HepG2 (cell line): ENCODE measurements at regions not wholly inside any gene's neighbourhood (a gene's known extent, or its start where the extent isn't known, plus 50 kb on each side); places are given as distances from the start of the nearest gene placed in this dataset.

ENCODE experiments used
- AGO1 ChIP-seq: fragments of 200-400 bp; formaldehyde crosslinking; IDR thresholded peaks from 2 replicates; pipeline ENCODE4 v1.6.1; 2017; ENCODE audit warnings: mild to moderate bottlenecking, low read depth, low read length, moderate library complexity; ENCODE audit not compliant: poor library complexity, severe bottlenecking
- CBX2 ChIP-seq, 2 experiments: fragments of 200-600 bp in 1 of 2; sonication (generic); formaldehyde crosslinking in 1 of 2; IDR thresholded peaks; 2 replicates each; pipeline versions ENCODE4 v1.7.0 to v1.8.1; 2018 to 2022; ENCODE audit warnings: low read depth in 2 of 2, low read length in 1 of 2, mild to moderate bottlenecking in 1 of 2, missing genetic modification reagents in 1 of 2
- JARID2 ChIP-seq: sonication (generic); formaldehyde crosslinking; IDR thresholded peaks from 2 replicates; pipeline ENCODE4 v1.8.1; 2023; ENCODE audit warnings: missing genetic modification reagents, inconsistent platforms; ENCODE audit not compliant: insufficient replicate concordance
- KDM1A ChIP-seq: IDR thresholded peaks from 2 replicates; pipeline ENCODE4 v1.6.1; 2016; ENCODE audit warnings: missing compliant biosample characterization
- RBM22 ChIP-seq: fragments of 200-400 bp; formaldehyde crosslinking; optimal IDR thresholded peaks from 2 replicates; pipeline ENCODE3; 2017; ENCODE audit warnings: mild to moderate bottlenecking, low read length, moderate library complexity
- SIN3A ChIP-seq: IDR thresholded peaks from 2 replicates; pipeline ENCODE4 v1.6.1; 2011; ENCODE audit warnings: low read depth, mild to moderate bottlenecking, control low read depth, low read length, borderline replicate concordance
- STAT5B ChIP-seq: sonication (generic); formaldehyde crosslinking; IDR thresholded peaks from 2 replicates; pipeline ENCODE4 v1.4.0; 2020; ENCODE audit warnings: missing genetic modification reagents
- TBL1XR1 ChIP-seq: fragments of 150-350 bp; IDR thresholded peaks from 2 replicates; pipeline ENCODE4 v1.6.1; 2014; ENCODE audit warnings: borderline replicate concordance, low read length; ENCODE audit not compliant: partially characterized antibody
- ZBTB20 ChIP-seq: sonication (generic); formaldehyde crosslinking; IDR thresholded peaks from 2 replicates; pipeline ENCODE4 v1.8.1; 2023; ENCODE audit warnings: missing genetic modification reagents, low read depth, mild to moderate bottlenecking, borderline replicate concordance
- ZFP62 ChIP-seq: sonication (generic); formaldehyde crosslinking; IDR thresholded peaks from 2 replicates; pipeline ENCODE4 v1.4.0; 2020; ENCODE audit warnings: missing genetic modification reagents
- ZNF335 ChIP-seq: sonication (generic); formaldehyde crosslinking; IDR thresholded peaks from 2 replicates; pipeline ENCODE4 v1.4.0; 2020; ENCODE audit warnings: missing genetic modification reagents
- ZNF33A ChIP-seq: sonication (generic); formaldehyde crosslinking; IDR thresholded peaks from 2 replicates; pipeline ENCODE4 v1.5.1; 2020; ENCODE audit warnings: missing genetic modification reagents, mild to moderate bottlenecking, moderate library complexity, borderline replicate concordance
- ZNF383 ChIP-seq: sonication (generic); formaldehyde crosslinking; IDR thresholded peaks from 2 replicates; pipeline ENCODE4 v1.4.0; 2020; ENCODE audit warnings: missing genetic modification reagents, mild to moderate bottlenecking, borderline replicate concordance
- ZNF577 ChIP-seq: sonication (generic); formaldehyde crosslinking; IDR thresholded peaks from 2 replicates; pipeline ENCODE4 v1.4.0; 2020; ENCODE audit warnings: mild to moderate bottlenecking, low read depth, missing genetic modification reagents, borderline replicate concordance
- ZNF607 ChIP-seq: sonication (generic); formaldehyde crosslinking; IDR thresholded peaks from 2 replicates; pipeline ENCODE4 v1.5.1; 2020; ENCODE audit warnings: missing genetic modification reagents, mild to moderate bottlenecking, borderline replicate concordance
- ZNF644 ChIP-seq: IDR thresholded peaks from 2 replicates; pipeline ENCODE4 v1.6.1; 2016; ENCODE audit warnings: low read depth
- ZNF709 ChIP-seq: sonication (generic); formaldehyde crosslinking; IDR thresholded peaks from 2 replicates; pipeline ENCODE4 v1.5.0; 2020; ENCODE audit warnings: mild to moderate bottlenecking, missing genetic modification reagents
- ZNF776 ChIP-seq: sonication (generic); formaldehyde crosslinking; IDR thresholded peaks from 2 replicates; pipeline ENCODE4 v1.4.0; 2020; ENCODE audit warnings: mild to moderate bottlenecking, missing genetic modification reagents
- ZSCAN31 ChIP-seq: sonication (generic); formaldehyde crosslinking; IDR thresholded peaks from 2 replicates; pipeline ENCODE4 v1.5.0; 2020; ENCODE audit warnings: low read depth, mild to moderate bottlenecking, missing genetic modification reagents
- TF ChIP-seq, protein P1 (sequence below), 2 experiments: IDR thresholded peaks; 2 replicates each; pipeline ENCODE4 v1.6.1; 2011 to 2012; ENCODE audit warnings: low read length in 2 of 2, borderline replicate concordance in 1 of 2, low read depth in 1 of 2, mild to moderate bottlenecking in 1 of 2, moderate library complexity in 1 of 2
- TF ChIP-seq, protein P2 (sequence below): sonication (generic); formaldehyde crosslinking; IDR thresholded peaks from 2 replicates; pipeline ENCODE4 v1.4.0; 2020; ENCODE audit warnings: missing genetic modification reagents
- TF ChIP-seq, protein P3 (sequence below): sonication (generic); formaldehyde crosslinking; IDR thresholded peaks from 2 replicates; pipeline ENCODE4 v1.8.1; 2023; ENCODE audit warnings: mild to moderate bottlenecking, missing genetic modification reagents, borderline replicate concordance

DNA sequence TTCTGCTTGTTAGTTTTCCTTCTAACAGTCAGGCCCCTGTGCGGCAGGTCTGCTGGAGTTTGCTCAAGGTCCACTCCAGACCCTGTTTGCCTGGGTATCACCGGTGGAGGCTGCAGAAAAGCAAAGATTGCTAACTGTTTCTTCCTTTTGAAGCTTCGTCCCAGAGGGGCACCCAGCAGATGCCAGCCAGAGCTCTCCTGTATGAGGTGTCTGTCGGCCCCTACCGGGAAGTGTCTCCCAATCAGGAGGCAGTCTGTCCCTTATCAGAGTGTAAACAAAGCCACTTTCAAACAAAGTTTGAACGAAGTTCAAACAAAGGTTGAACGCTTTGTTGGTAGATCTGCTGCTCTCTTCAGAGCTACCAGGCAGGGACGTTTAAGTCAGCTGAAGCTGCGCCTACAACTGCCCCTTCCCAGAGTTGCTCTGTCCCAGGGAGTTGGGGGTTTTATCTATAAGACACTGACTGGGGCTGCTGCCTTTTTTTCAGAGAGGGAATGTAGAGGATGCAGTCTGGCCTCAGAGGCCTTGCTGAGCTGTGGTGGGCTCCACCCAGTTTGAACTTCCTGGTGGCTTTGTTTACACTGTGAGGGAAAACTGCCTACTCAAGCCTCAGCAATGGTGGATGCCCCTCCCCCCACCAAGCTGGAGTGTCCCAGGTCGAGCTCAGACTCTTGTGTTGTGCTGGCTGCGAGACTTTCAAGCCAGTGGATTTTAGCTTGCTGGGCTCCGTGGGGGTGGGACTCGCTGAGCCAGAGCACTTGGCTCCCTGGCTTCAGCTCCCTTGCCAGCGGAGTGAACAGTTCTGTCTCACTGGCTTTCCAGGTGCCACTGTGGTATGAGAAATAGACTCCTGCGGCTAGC lies 401.8 kb downstream of the SRGAP2C start (continued):
- TF ChIP-seq, protein P1, sequence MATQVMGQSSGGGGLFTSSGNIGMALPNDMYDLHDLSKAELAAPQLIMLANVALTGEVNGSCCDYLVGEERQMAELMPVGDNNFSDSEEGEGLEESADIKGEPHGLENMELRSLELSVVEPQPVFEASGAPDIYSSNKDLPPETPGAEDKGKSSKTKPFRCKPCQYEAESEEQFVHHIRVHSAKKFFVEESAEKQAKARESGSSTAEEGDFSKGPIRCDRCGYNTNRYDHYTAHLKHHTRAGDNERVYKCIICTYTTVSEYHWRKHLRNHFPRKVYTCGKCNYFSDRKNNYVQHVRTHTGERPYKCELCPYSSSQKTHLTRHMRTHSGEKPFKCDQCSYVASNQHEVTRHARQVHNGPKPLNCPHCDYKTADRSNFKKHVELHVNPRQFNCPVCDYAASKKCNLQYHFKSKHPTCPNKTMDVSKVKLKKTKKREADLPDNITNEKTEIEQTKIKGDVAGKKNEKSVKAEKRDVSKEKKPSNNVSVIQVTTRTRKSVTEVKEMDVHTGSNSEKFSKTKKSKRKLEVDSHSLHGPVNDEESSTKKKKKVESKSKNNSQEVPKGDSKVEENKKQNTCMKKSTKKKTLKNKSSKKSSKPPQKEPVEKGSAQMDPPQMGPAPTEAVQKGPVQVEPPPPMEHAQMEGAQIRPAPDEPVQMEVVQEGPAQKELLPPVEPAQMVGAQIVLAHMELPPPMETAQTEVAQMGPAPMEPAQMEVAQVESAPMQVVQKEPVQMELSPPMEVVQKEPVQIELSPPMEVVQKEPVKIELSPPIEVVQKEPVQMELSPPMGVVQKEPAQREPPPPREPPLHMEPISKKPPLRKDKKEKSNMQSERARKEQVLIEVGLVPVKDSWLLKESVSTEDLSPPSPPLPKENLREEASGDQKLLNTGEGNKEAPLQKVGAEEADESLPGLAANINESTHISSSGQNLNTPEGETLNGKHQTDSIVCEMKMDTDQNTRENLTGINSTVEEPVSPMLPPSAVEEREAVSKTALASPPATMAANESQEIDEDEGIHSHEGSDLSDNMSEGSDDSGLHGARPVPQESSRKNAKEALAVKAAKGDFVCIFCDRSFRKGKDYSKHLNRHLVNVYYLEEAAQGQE (IDR thresholded peaks at IDR 0.05; ENCODE audit: borderline replicate concordance in 1 of 2, low read depth in 1 of 2, low read length in 2 of 2) = no peak
- TF ChIP-seq RBM22 = no peak
- TF ChIP-seq JARID2 (CRISPR knock-in tag) = no peak
- 0 out of 2 replicates have a peak, but pooled peaks have one; percentile 64 for TF ChIP-seq ZNF709 (CRISPR knock-in tag)
- no peak for TF ChIP-seq ZFP62 (CRISPR knock-in tag)
- TF ChIP-seq TBL1XR1 = no peak
- peak; percentile 63; the same call in 1 of the 2 replicates for TF ChIP-seq ZNF607 (CRISPR knock-in tag)
- TF ChIP-seq, protein P2, sequence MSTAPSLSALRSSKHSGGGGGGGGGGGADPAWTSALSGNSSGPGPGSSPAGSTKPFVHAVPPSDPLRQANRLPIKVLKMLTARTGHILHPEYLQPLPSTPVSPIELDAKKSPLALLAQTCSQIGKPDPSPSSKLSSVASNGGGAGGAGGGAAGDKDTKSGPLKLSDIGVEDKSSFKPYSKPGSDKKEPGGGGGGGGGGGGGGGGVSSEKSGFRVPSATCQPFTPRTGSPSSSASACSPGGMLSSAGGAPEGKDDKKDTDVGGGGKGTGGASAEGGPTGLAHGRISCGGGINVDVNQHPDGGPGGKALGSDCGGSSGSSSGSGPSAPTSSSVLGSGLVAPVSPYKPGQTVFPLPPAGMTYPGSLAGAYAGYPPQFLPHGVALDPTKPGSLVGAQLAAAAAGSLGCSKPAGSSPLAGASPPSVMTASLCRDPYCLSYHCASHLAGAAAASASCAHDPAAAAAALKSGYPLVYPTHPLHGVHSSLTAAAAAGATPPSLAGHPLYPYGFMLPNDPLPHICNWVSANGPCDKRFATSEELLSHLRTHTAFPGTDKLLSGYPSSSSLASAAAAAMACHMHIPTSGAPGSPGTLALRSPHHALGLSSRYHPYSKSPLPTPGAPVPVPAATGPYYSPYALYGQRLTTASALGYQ (CRISPR knock-in tag) = peak; percentile 83; the same call in 1 of the 2 replicates
- TF ChIP-seq ZNF335 (CRISPR knock-in tag) = 0 out of 2 replicates have a peak, but pooled peaks have one; percentile 19
- no peak for TF ChIP-seq ZNF776 (CRISPR knock-in tag)
- no peak for TF ChIP-seq ZBTB20
- TF ChIP-seq ZNF644 = peak; percentile 54
- no peak for TF ChIP-seq AGO1
- no peak for TF ChIP-seq STAT5B (CRISPR knock-in tag)
- TF ChIP-seq SIN3A = no peak
- no peak for TF ChIP-seq ZSCAN31
- no peak for TF ChIP-seq ZNF577 (CRISPR knock-in tag)
- no peak for TF ChIP-seq CBX2 (IDR thresholded peaks at IDR 0.05; ENCODE audit: low read depth, low read length)
- TF ChIP-seq CBX2 (CRISPR knock-in tag; IDR thresholded peaks at IDR 0.05; ENCODE audit: low read depth) = no peak
- TF ChIP-seq, protein P3, sequence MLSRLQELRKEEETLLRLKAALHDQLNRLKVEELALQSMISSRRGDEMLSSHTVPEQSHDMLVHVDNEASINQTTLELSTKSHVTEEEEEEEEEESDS = peak; percentile 44; the same call in 1 of the 2 replicates
- no peak for TF ChIP-seq ZNF383
- peak; percentile 43; the same call in 1 of the 2 replicates for TF ChIP-seq KDM1A (CRISPR knock-in tag)
- TF ChIP-seq ZNF33A (CRISPR knock-in tag) = no peak
